Common myeloid progenitor, CD34-positive (primary cell): ENCODE measurements at regions not wholly inside any gene's neighbourhood (a gene's known extent, or its start where the extent isn't known, plus 50 kb on each side); places are given as distances from the start of the nearest gene placed in this dataset.

Source experiments
- CTCF ChIA-PET: fragments of 350-600 bp; sonication (Branson Sonifier 250); formaldehyde crosslinking; loops from one replicate; lab custom pipeline; 2021; ENCODE audit warnings: antibody characterized with exemption; lab: Charles Lee
- POLR2A ChIA-PET: fragments of 350-600 bp; sonication (Branson Sonifier 250); formaldehyde crosslinking; loops from one replicate; lab custom pipeline; 2021; ENCODE audit warnings: antibody characterized with exemption; lab: Charles Lee
- DNase-seq, 3 donors: peaks; one replicate each; pipeline versions ENCODE4 v3.0.0 to v3.0.0-alpha.2; 2013
- H3K27ac ChIP-seq, 2 experiments: 1 replicate in 1 of 2; 2 replicates in 1 of 2; pipeline ENCODE4 v1.7.0; 2013; ENCODE audit warnings: inconsistent platforms in 2 of 2, low read length in 2 of 2, mild to moderate bottlenecking in 2 of 2, low read depth in 1 of 2, moderate library complexity in 1 of 2; ENCODE audit not compliant: severe bottlenecking in 2 of 2, insufficient read depth in 1 of 2, poor library complexity in 1 of 2
- H3K27me3 ChIP-seq, 5 experiments: replicated peaks in 2 of 5; 1 replicate in 3 of 5; 2 replicates in 2 of 5; pipeline versions ENCODE4 v1.6.1 to v1.7.0; 2013; ENCODE audit warnings: low read length in 4 of 5, mild to moderate bottlenecking in 2 of 5, moderate library complexity in 2 of 5, inconsistent platforms in 1 of 5; ENCODE audit not compliant: insufficient read depth in 5 of 5, control insufficient read depth in 4 of 5
- H3K36me3 ChIP-seq, 4 experiments: 1 replicate in 2 of 4; 2 replicates in 2 of 4; pipeline versions ENCODE4 v1.6.1 to v1.7.0; 2013; ENCODE audit warnings: low read length in 3 of 4, control low read depth in 1 of 4, mild to moderate bottlenecking in 1 of 4; ENCODE audit not compliant: control insufficient read depth in 4 of 4, insufficient read depth in 4 of 4
- H3K4me1 ChIP-seq, 4 experiments: 1 replicate in 3 of 4; 2 replicates in 1 of 4; pipeline versions ENCODE4 v1.6.1 to v1.7.1; 2013; ENCODE audit warnings: low read length in 3 of 4, mild to moderate bottlenecking in 3 of 4, control low read depth in 1 of 4, inconsistent platforms in 1 of 4, moderate library complexity in 1 of 4; ENCODE audit not compliant: control insufficient read depth in 4 of 4, insufficient read depth in 4 of 4; ENCODE audit errors: control extremely low read depth in 1 of 4
- H3K4me3 ChIP-seq, 7 experiments: 1 replicate in 4 of 7; 2 replicates in 3 of 7; pipeline versions ENCODE4 v1.5.1 to v1.7.0; 2013; ENCODE audit warnings: mild to moderate bottlenecking in 7 of 7, low read length in 6 of 7, moderate library complexity in 6 of 7, inconsistent platforms in 2 of 7, low read depth in 2 of 7, control low read depth in 1 of 7; ENCODE audit not compliant: insufficient read depth in 4 of 7, control insufficient read depth in 1 of 7; ENCODE audit errors: extremely low read depth in 1 of 7
- H3K9me3 ChIP-seq, 5 experiments: 1 replicate in 4 of 5; 2 replicates in 1 of 5; pipeline versions ENCODE4 v1.6.1 to v1.7.1; 2013; ENCODE audit warnings: low read length in 4 of 5, mild to moderate bottlenecking in 2 of 5, inconsistent platforms in 1 of 5, low read depth in 1 of 5, moderate library complexity in 1 of 5; ENCODE audit not compliant: control insufficient read depth in 4 of 5, insufficient read depth in 2 of 5; ENCODE audit errors: control extremely low read depth in 1 of 5
- WGBS: methylation state at CpG from one replicate; pipeline ENCODE4 v1.1.5; 2013; ENCODE audit not compliant: insufficient coverage; 5-methylcytosine and 5-hydroxymethylcytosine counted together

DNA sequence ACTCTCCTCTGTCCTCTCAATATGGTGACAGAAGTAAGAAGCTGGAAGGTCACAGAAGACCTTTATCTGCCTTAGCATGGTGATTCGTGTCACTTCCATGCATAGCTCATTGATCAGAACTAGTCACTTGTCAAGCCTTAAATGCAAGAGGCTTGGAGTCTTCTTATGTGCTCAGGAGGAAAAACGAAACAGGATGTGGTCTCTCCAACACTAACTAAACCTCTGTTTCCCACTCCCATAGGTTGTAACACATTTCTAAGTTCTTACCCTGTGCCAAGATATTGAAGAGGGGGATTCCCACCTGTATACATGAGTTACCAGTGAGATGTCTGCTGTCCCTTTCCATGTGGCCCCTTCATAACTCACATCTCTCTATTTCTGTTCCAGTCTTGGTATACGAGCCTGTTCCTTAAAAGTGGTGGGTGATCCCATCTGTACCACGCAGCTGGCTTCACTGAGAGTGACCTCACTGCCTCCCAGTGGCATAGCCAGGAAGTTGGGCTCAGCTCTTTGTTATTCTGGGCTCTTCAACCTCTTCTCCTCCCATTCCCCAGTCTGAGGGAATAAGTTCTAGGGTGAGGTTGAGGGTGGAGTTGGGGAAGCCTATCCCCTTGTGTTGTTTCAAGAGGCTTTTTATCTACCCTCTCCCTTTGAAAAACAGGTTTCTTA is 203.2 kb upstream of the PPP2R3A start:
- Histone ChIP-seq H3K4me1 (no peaks in the 10 kb centered on the region), H3K36me3 (no peaks in the 10 kb centered on the region), H3K4me3 (no peak overlapping the region), H3K9me3 (peaks cover 0 to 6% (median 0%) of the 10 kb centered on the region in 5 experiments), H3K27me3 (no peaks in the 10 kb centered on the region), H3K27ac (no peak overlapping the region)
- CTCF ChIA-PET = interaction anchor here (1.0 kb wide), 1 partner anchor 10 kb away, joined by 3 read pairs; no protein-coding TSS in a partner anchor
- POLR2A ChIA-PET = no interaction called here
- DNase-seq = no peak
- WGBS = 44% methylated on average over 3 of the region's 4 CpGs

DNA sequence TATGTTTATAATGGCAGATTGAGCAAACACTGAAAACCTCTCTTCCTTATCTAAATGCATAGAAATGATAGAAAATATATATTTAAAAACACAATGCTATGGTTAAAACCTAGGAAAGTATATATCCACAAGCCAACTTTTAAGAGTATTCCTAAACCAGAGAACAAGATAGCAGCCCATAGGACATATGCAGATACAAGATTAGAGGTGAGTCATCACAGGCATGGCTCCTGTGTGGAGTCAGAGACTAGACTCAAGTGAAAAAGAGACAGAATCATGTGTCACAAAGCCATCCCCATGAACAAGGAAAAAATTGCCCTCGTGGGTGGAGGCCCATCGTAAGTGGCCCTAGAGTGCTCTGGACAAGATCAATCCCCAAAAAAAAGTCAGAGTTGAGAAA is 199.4 kb upstream of the PPP2R3A start:
- no peak for DNase-seq
- Histone ChIP-seq H3K4me1 (no peaks in the 10 kb centered on the region), H3K27me3 (no peaks in the 10 kb centered on the region), H3K9me3 (peaks cover 0 to 6% (median 2%) of the 10 kb centered on the region in 5 experiments), H3K27ac (no peak overlapping the region), H3K4me3 (no peak overlapping the region), H3K36me3 (no peaks in the 10 kb centered on the region)
- POLR2A ChIA-PET = no interaction called here
- CTCF ChIA-PET = no interaction called here
- 85% methylated on average over 2 of the region's 2 CpGs for WGBS

DNA sequence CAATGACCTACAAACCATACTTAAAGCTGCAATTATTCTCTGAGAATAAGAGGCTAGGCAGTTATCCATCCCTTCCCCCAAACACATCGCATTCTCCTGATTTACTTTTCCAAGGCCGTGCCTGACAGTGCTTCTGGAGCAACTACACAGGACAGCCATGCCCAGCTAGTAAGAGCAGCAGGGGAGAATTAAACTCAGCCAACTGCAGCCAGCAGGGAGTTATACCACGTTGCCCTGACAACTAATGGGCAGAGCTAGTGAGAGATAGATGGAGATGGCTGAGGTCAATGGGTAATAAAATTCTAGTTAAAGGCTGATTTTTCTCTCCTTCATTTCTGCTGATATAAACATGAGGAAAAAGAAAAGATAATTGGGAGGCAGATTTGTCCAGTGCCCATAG is 193.8 kb upstream of the PPP2R3A start:
- no peak for DNase-seq
- Histone ChIP-seq H3K27ac (no peak overlapping the region), H3K4me1 (no peaks in the 10 kb centered on the region), H3K4me3 (no peak overlapping the region), H3K9me3 (peaks cover 0 to 4% (median 0%) of the 10 kb centered on the region in 5 experiments), H3K36me3 (no peaks in the 10 kb centered on the region), H3K27me3 (no peaks in the 10 kb centered on the region)
- ChIA-PET CTCF (no interaction called here), POLR2A (no interaction called here)
- 78% methylated on average over 3 of the region's 3 CpGs for WGBS

DNA sequence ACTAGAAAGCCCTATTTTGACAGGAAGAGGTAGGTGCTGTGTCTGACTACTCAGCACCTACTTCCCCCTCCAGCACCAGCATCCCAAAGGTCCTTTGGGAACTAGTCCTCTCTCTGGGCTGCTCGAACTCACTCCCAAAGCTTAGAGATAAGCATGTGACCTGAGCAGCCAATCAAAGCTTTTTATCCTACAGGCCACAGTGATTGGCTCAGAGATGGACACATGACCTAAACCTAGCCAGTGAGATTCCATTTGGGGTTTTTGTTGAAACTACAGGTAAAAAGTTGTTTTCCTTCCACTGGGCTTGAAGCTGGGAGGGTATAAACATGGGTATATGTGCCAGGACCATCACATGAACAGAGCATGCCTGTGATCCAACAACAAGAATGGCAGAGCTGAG is 186.5 kb upstream of the PPP2R3A start:
- Histone ChIP-seq H3K9me3 (peaks cover 0 to 4% (median 0%) of the 10 kb centered on the region in 5 experiments), H3K4me3 (no peak overlapping the region), H3K36me3 (no peaks in the 10 kb centered on the region), H3K27me3 (no peaks in the 10 kb centered on the region), H3K27ac (no peak overlapping the region), H3K4me1 (no peaks in the 10 kb centered on the region)
- DNase-seq = no peak
- 100% methylated on average over 1 of the region's 1 CpG for WGBS
- ChIA-PET POLR2A (no interaction called here), CTCF (no interaction called here)

DNA sequence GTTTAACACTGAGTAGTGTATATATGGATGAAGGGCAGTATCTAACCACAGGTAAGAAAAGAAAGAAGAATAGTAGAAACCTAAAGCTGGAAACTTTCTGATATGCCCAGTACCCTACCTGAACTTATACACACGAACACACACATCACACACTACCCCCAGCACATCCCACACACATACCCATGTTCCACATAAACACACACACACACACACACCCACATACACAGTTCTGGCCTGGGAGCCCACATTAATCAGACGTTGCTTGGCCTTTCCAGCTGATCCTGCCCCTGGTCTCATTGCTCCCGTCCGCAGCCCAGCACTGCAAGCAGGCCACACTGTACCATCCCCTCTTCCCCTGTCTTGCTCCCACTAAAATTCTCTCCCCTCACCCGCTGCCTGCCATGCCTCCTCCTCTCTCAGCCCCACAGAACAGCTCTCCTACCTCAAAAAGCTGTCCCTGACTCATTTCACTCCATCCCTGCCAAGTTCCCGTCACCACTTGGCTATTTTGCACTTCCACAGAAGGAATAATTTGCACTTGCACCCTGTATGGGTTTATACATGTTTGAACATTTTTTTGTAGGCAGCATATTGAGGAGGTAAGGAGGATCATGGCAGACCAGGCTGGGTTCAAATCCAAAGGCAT is 185.8 kb upstream of the PPP2R3A start:
- H3K4me3 ChIP-seq = no peak overlapping the region
- H3K9me3 ChIP-seq = peaks cover 0 to 2% (median 0%) of the 10 kb centered on the region in 5 experiments
- no peaks in the 10 kb centered on the region for H3K27me3 ChIP-seq
- no peak for DNase-seq
- POLR2A ChIA-PET = no interaction called here
- CTCF ChIA-PET = no interaction called here
- 91% methylated on average over 5 of the region's 6 CpGs for WGBS
- no peak overlapping the region for H3K27ac ChIP-seq
- H3K4me1 ChIP-seq = no peaks in the 10 kb centered on the region
- no peaks in the 10 kb centered on the region for H3K36me3 ChIP-seq

DNA sequence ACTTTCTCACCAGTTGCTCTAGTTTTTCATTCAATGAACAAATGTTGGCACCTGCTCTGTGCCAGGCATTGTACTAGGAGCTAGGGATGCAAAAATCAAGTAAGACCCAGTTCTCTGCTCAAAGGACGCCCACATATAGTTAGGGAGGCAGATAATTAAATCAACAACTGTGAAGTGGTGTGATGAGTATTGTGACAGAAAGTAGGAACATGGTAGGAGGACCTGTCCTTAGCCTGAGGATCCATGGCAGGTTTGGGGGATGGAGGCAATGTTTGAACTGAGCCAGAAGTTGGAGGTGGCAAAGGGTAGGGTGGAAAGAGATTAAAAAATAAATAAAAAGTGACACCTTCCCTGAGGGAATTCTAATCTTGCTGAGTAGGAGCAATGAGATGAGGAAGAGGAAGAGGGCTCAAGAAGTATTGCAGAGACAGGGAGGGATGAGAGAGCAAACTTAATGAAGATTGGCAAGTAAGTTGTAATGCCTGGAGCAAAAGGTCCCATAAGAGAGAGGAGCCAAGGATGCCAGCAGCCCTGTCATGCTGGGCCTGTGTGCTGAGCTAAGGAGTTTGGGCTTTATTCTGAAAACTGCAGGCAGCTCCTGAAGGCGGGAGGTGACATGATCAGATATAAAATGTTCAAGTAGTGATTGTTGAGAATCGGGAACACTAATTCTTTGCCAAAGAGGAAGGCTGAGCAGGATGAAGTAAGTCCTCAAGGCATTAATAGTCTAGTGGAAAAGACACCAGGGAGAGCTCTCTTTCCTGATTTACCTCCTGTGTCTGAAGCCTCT is 184.3 kb upstream of the PPP2R3A start:
- Histone ChIP-seq H3K27me3 (no peaks in the 10 kb centered on the region), H3K27ac (no peak overlapping the region), H3K9me3 (peaks cover 0 to 2% (median 0%) of the 10 kb centered on the region in 5 experiments), H3K4me3 (no peak overlapping the region), H3K4me1 (no peaks in the 10 kb centered on the region), H3K36me3 (no peaks in the 10 kb centered on the region)
- WGBS = 96% methylated on average over 2 of the region's 3 CpGs
- POLR2A ChIA-PET = interaction anchor here (0.5 kb wide), 1 partner anchor 13 kb away, joined by 3 read pairs; no protein-coding TSS in a partner anchor
- CTCF ChIA-PET = no interaction called here
- DNase-seq = no peak

DNA sequence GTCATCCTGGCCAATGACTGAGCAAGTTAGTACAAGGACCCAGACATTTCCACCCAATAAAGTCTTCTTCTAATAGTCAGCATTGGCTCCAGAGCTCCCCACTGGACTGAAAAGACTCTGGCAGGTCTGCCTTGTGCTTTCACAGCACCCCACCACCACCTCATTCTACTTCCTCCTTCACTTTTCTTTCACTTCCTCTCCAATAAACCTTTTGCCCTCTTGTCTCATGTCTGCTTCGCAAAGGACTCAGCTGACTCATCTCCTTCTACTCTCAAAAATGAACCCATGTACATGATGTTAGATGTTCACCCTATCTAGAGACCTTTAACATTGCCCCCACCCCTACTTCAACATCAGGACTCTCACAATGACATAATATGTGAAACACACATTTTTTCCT is 181.0 kb upstream of the PPP2R3A start:
- DNase-seq = no peak
- 33% methylated on average over 1 of the region's 1 CpG for WGBS
- H3K27me3 ChIP-seq = no peaks in the 10 kb centered on the region
- no peak overlapping the region for H3K4me3 ChIP-seq
- H3K27ac ChIP-seq = no peak overlapping the region
- H3K4me1 ChIP-seq = no peaks in the 10 kb centered on the region
- CTCF ChIA-PET = no interaction called here
- POLR2A ChIA-PET = no interaction called here
- H3K9me3 ChIP-seq = peaks cover 0 to 2% (median 0%) of the 10 kb centered on the region in 5 experiments
- H3K36me3 ChIP-seq = no peaks in the 10 kb centered on the region
